ENCODE measurements at regions not wholly inside any gene's neighbourhood (a gene's known extent, or its start where the extent isn't known, plus 50 kb on each side); places are given as distances from the start of the nearest gene placed in this dataset.
"Not testable (repeated sequence)": the region's sequence is repeated elsewhere in the genome, so short reads cannot be mapped to it uniquely, and the experiment has no call there.

DNA sequence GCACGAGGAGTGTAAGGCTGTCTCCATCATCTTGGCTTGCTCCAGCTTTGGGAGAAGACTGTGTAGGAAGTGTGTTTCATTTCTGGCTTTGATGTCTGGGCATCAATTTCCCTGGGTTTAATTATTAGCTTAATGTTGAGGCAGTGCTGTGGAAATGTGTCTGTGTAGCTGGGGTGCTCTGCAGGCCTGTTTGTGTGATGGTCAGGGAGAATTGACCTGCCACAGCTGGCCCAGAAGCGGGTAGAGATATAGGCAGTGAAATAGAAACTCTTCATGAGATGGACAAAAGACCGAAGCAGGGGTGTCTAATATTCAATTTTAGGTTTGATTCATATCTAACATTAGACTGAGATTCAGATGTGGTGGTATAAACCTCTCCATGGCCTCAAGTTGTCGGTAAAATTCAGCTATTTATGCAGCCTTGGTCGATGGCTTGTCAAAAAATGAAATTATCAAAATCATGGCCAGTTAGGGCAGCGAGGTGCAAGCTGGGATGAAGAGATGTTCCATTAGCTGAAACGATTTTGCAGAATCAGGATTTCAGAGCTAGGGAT is 95.3 kb upstream of the SNX9 start:
- DNase-seq (ENCODE audit: low read depth), result no peak

DNA sequence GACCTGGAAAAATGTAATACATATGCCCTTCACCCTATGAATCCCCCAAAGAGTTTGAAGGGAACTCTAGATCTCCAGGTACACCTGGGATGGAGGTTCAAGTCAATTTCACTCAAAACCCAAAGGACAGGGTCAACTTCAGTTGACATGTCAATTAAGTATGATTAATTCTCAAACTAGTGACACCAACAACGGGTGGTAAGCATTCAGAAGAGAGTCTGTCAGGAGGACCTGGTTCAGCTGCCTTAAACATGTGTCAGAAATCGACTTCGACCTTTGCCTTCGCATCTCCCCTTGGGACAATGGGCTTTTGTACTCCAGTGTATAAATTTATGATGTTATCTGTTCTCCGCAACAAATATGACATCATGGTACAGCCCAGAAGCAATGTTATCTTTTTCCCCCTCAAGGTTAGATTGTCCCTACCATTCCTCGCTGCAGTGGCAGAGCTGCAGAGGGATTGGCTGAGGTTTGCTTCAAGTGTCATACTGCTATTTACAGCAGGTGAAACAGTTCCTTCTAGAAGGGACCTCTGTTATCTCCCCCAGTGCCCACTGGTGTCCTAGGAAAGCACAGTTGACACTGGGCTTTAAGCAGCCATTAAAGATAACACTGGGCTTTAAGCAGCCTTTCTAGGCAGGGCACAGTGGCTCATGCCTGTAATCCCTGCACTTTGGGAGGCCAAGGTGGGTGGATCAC is 94.7 kb upstream of the SNX9 start:
- no peak for DNase-seq (ENCODE audit: low read depth)

GRCh38 chr6:157731221-157731620 is 91.8 kb upstream of the SNX9 start:
- no peak for DNase-seq (ENCODE audit: low read depth)

DNA sequence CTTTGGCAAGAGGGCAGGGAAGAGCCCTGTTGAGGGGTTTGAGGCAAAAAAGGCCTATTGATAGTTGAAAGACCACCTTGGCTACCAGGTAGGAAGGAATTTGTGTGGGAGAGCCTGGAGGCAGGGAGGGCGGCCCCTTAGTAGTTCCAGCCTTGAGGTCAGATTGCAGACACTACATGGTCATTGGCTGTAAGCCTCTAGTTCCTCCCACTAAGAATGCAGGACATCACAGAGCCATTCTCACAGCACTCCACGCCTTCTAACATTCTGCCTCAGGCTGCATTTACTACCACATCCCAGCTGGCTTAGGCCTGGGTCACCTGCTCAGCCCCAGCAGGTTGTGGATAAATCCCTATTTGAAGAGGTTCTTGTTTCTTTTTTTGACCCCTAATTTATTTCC is 91.0 kb upstream of the SNX9 start:
- no peak for DNase-seq (ENCODE audit: low read depth)

GRCh38 chr6:157732416-157733161 is 90.5 kb upstream of the SNX9 start:
- DNase-seq (ENCODE audit: low read depth), result no peak

GRCh38 chr6:157736555-157736954 is 86.5 kb upstream of the SNX9 start:
- DNase-seq (ENCODE audit: low read depth), result not testable (repeated sequence)

GRCh38 chr6:157741321-157741947 is 81.6 kb upstream of the SNX9 start:
- DNase-seq (ENCODE audit: low read depth), result no peak

- peak; percentile 21 for DNase-seq (ENCODE audit: low read depth)
Observed at GRCh38 chr6:157741948-157742556, 81.0 kb upstream of the SNX9 start.

DNA sequence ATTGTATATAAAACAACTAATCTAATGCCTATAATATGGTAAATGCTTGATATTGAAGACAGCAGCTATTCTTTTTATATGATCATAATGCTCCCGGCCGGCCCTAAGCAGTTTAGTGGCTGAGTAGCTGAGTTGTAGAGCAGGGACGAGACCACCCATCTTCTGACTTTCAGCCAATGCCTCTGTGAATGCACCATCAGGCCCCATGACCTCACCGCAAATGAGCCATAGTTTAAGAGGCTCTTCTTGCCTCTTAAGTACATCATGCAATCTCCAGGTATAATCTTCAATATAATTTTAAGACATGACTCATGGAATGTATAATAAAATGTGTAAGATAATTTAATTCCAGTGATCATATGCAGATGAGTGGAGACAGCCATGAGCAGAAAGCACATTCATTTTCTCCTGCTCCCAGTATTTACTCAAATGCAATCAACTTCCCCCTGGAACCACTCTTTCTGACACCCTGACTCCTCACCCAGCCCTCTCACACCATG is 78.9 kb upstream of the SNX9 start:
- no peak for DNase-seq (ENCODE audit: low read depth)

GRCh38 chr6:157746897-157747296 is 76.1 kb upstream of the SNX9 start:
- no peak for DNase-seq (ENCODE audit: low read depth)

DNA sequence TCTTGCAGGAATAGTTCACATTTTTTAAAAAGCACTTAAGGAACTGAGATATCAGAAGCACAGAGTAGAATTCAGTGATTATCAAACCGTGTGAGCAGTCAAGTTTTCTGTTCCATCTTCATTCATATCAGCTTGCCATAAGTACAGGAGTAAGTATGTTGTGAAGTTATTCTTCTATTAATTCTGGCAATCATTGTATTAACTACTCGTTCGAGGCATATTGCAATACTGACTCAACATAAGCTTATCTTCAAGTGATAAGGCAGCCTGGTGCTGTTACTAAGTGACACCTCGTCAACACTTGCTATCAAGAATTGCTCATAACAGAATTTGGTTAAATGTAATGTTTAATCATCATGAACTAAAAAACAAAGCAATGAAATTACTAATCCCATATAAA is 75.7 kb upstream of the SNX9 start:
- no peak for DNase-seq (ENCODE audit: low read depth)

DNA sequence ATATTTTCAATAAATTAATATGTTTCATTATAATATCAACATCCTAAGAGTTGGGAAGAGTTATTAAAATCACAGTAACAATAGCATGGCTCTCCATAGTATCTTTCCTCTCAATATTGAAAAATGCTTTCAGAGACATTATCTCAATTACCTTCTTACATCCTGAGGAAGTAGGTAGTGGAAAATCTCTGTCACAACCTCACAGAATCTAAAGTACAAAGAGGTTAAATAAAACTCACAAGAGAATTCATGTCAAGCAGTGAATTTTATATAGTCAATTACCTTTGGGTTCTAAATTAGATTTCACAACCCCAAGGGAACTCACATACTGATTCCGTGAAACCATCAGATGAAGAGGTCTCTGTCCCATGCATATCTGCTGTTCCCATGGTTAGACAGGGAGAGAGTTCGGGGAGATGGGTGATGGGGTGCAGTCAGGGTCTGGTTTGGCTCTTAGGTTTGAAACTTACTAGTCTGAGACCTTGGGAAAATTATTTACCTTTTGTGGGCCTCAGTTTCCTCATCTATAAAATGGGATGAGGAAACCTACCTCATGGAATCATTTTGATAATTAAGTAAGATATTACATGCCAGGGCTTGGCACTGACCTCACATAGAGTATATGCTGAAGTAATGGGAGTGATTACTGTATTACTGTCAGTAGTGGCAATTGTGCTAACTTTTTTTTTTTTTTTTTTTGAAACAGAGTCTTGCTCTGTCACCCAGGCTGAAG is 74.0 kb upstream of the SNX9 start:
- DNase-seq (ENCODE audit: low read depth), result no peak

DNA sequence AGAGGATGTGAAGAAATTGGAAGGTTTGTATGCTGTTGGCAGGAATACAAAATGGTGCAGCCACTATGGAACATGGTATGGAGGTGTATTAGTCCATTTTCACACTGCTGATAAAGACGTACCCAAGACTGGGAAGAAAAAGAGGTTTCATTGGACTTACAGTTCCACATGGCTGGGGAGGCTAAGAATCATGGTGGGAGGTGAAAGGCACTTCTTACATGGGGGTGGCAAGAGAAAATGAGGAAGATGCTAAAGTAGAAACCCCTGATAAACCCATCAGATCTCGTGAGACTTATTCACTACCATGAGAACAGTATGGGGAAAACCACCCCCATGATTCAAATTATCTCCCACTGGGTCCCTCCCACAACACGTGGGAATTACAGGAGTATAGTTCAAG is 72.1 kb upstream of the SNX9 start:
- DNase-seq (ENCODE audit: low read depth), result not testable (repeated sequence)

DNA sequence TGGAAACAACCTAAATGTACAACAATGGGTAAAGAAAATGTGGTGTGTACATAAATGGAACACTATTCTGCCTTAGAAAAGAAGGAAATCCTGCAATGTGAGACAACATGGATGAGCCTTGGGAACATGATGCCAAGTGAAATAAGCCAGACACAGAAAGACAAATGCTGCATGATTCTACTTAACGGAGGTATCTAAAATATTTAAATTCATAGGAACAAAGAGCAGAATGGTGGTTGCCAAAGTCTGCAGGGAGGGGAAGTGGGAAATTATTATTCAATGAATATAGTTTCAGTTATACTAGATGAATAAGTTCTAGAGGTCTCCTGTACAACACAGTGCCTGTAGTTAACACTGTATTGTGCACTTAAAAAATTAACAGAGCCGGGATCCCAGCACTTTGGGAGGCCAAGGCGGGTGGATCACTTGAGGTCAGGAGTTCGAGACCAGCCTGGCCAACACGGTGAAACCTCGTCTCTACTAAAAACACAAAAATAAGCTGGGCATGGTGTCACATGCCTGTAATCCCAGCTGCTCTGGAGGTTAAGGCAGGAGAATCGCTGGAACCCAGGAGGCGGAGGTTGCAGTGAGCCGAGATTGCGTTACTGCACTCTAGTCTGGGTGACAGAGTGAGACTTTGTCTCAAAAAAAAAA is 71.4 kb upstream of the SNX9 start:
- no peak for DNase-seq (ENCODE audit: low read depth)

- not testable (repeated sequence) for DNase-seq (ENCODE audit: low read depth)
Observed at GRCh38 chr6:157752879-157753278, 70.2 kb upstream of the SNX9 start.

DNA sequence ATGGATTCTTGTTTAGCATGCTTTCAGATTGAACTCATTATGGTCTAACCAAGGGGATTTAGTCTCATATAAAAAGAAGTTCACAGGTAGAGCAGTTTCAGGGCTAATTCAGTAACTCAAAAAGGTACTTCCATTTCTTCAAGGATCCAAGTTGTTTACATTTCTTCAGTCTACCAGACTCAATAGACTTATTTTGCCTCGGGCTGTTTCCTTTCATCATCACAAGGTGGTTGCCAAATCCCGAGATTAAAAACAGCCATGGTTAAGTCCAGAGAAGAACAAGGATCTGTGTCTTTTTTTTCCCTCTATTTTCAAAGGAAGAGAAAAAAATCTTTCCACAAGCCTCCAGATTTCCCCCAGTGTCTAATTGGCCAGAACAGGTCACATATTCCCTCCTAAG is 69.8 kb upstream of the SNX9 start:
- DNase-seq (ENCODE audit: low read depth), result no peak

DNA sequence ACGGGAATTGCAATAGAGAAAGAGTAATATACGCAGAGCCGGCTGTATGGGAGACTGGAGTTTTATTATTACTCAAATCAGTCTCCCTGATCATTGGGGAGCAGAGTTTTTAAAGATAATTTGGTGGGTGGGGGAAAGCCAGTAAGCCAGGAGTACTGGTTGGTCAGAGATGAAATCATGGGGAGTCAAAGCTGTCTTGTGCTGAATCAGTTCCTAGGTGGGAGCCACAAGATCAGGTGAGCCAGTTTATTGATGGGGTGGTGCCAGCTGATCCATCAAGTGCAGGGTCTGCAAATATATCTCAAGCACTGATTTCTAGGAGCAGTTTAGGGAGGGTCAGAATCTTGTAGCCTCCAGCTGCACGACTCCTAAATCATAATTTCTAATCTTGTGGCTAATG is 69.2 kb upstream of the SNX9 start:
- DNase-seq (ENCODE audit: low read depth), result not testable (repeated sequence)

DNA sequence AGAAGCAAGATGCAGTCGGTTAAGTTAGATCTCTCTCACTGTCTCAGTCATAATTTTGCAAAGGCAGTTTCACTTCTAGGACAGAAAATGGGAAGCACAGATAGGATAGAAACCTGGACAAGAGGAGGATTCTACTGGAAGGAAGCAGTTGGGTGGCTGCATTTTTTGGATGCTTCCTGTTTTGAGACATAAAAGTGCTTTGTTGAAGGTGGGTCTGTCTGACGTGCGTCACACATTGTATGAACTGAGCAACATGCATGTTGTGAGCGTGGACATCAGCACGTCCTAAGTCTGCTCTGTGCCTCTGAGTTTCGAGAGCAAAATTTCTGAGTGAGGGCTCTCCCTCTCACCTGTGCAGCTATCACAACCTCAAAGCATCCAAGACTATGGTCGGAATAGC is 68.7 kb upstream of the SNX9 start:
- DNase-seq (ENCODE audit: low read depth), result no peak

GRCh38 chr6:157755032-157755745 is 67.9 kb upstream of the SNX9 start:
- no peak for DNase-seq (ENCODE audit: low read depth)
